ENCODE measurements at regions not wholly inside any gene's neighbourhood (a gene's known extent, or its start where the extent isn't known, plus 50 kb on each side); places are given as distances from the start of the nearest gene placed in this dataset.

GRCh38 chr11:69431136-69431535 is 50.3 kb upstream of the LINC01488 start:
- H3K4me1 ChIP-seq: no peaks in the 10 kb centered on the region
- WGBS, 2 donors: 47% methylated on average over 5 of the region's 5 CpGs
- H3K4me3 ChIP-seq: no peak overlapping the region
- DNase-seq (ENCODE audit: low spot score in 2 of 2): no peak
- H3K27ac ChIP-seq: no peak overlapping the region
- H3K36me3 ChIP-seq: no peaks in the 10 kb centered on the region
- TF ChIP-seq POLR2A (IDR thresholded peaks at IDR 0.05) (no peak), CTCF (IDR thresholded peaks at IDR 0.05) (no peak), EP300 (IDR thresholded peaks at IDR 0.05) (no peak)
- H3K27me3 ChIP-seq: no peaks in the 10 kb centered on the region
- H3K9me3 ChIP-seq: no peaks in the 10 kb centered on the region
